Muscle layer of colon (tissue), 2 donors: ENCODE measurements at regions not wholly inside any gene's neighbourhood (a gene's known extent, or its start where the extent isn't known, plus 50 kb on each side); places are given as distances from the start of the nearest gene placed in this dataset.
"Not testable (repeated sequence)": the region's sequence is repeated elsewhere in the genome, so short reads cannot be mapped to it uniquely, and the experiment has no call there.

Experiments used
- H3K27ac ChIP-seq: one replicate; pipeline ENCODE4 v1.7.0; 2013; ENCODE audit warnings: low read depth, mild to moderate bottlenecking, low read length, moderate library complexity
- H3K27me3 ChIP-seq, 2 donors: one replicate each; pipeline ENCODE4 v1.7.0; 2013; ENCODE audit warnings: low read length in 2 of 2, mild to moderate bottlenecking in 2 of 2; ENCODE audit not compliant: insufficient read depth in 2 of 2, control insufficient read depth in 1 of 2
- H3K36me3 ChIP-seq: one replicate; pipeline ENCODE4 v1.7.0; 2013; ENCODE audit warnings: mild to moderate bottlenecking, low read length; ENCODE audit not compliant: insufficient read depth
- H3K4me1 ChIP-seq: one replicate; pipeline ENCODE4 v1.7.0; 2013; ENCODE audit warnings: mild to moderate bottlenecking, low read length; ENCODE audit not compliant: insufficient read depth
- H3K4me3 ChIP-seq, 2 donors: one replicate each; pipeline ENCODE4 v1.7.0; 2013; ENCODE audit warnings: low read length in 2 of 2, low read depth in 1 of 2, mild to moderate bottlenecking in 1 of 2, moderate library complexity in 1 of 2
- H3K9ac ChIP-seq: one replicate; pipeline ENCODE4 v1.7.0; 2013; ENCODE audit warnings: low read length
- H3K9me3 ChIP-seq: one replicate; pipeline ENCODE4 v1.7.0; 2013; ENCODE audit warnings: mild to moderate bottlenecking, low read length
- donor health status: abdominal sarcoma.
- donor health status: Adenocarcinoma of cecum.

DNA sequence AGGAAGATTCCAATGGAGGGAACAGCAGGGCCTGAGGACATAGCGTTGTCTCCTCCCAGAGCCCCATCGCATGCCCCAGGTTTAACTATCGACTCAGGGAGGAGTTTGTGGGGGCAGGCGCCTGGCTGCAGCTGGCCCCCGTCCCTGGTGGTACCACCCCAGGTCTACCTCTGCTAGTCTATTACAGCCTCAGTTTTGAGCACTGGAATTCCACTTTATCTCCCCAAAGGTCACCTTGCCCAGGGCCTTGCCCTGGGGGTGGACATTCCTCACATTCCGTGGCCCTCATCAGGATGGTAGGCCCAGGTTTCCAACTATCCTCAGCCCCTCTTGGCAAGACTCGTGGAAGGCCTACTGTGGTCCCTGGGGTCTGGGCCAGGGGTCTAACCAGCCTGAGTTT, 65.4 kb upstream of the SSBP3 start:
- Histone ChIP-seq H3K9me3 (no peaks in the 10 kb centered on the region), H3K9ac (no peak overlapping the region), H3K27ac (no peak overlapping the region), H3K4me3 (no peak overlapping the region), H3K36me3 (no peaks in the 10 kb centered on the region), H3K4me1 (peaks cover 21% of the 10 kb centered on the region), H3K27me3 (peaks cover 0 to 4% of the 10 kb centered on the region in 2 donors)

DNA sequence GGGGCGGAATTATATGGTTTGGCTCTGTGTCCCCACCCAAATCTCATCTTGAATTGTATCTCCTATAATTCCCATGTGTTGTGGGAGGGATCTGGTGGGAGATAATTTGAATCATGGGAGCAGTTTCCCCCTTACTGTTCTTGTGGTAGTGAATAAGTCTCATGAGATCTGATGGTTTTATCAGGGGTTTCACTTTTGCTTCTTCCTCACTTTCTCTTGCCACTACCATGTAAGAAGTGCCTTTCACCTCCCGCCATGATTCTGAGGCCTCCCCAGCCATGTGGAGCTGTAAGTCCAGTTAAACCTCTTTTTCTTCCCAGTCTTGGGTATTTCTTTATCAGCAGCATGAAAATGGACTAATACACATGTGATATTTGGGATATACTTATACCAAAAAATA, 63.2 kb upstream of the SSBP3 start:
- not testable (repeated sequence) for H3K9ac ChIP-seq, H3K4me3 ChIP-seq, H3K27ac ChIP-seq, H3K36me3 ChIP-seq, H3K27me3 ChIP-seq, H3K9me3 ChIP-seq
- peaks cover 17% of the 10 kb centered on the region for H3K4me1 ChIP-seq

DNA sequence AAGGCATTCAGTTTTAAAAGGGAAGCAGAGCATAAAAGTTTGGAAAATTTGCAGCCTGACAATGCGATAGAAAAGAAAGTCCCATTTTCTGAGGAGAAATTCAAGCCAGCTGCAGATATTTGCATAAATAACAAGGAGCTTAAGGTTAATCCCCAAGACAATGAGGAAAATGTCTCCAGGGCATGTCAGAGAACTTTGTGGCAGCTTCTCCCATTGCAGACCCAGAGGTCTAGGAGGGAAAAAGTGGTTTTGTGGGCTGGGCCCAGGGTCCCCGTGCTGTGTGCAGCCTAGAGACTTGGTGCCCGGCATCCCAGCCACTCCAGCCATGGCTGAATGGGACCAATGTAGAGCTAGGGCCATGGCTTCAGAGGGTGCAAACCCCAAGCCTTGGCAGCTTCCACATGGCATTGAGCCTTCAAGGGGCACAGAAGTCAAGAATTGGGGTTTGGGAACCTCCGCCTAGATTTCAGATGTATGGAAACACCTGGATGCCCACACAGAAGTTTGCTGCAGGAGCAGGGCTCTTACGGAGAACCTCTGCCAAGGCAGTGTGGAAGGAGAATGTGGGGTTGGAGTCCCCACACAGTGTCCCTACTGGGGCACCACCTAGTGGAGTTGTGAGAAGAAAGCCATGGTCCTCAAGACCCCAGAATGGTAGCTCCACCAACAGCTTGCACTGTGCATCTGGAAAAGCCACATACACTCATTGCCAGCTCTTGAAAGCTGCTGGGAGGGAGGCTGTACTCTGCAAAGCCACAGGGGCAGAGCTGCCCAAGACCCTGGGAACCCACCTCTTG, 62.3 kb upstream of the SSBP3 start:
- not testable (repeated sequence) for H3K4me3 ChIP-seq, H3K36me3 ChIP-seq, H3K27me3 ChIP-seq, H3K9ac ChIP-seq, H3K9me3 ChIP-seq, H3K27ac ChIP-seq
- H3K4me1 ChIP-seq, result peaks cover 21% of the 10 kb centered on the region

DNA sequence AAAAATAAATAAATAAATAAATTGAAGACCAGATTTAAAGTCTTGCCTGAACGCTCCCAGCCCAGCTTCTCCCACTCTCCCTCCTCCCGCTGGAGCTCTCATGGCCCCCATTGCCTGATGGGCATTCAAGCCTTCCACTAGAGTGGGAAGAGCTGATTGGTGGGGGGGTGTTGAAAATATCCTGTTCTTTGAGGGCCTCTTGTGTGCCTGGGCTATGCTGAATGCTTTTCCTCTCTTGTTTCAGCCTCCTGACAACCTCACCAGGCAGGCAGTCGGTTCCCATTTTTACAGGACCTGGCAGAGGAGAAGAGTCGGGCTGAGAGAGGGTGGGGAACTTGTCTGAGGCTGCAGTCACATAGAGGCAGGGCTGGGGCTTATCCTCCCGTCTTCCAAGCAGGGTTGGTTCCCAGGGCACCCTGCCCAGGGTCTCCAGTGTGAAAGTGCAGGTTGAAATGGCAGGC, 59.2 kb upstream of the SSBP3 start:
- H3K36me3 ChIP-seq, result no peaks in the 10 kb centered on the region

DNA sequence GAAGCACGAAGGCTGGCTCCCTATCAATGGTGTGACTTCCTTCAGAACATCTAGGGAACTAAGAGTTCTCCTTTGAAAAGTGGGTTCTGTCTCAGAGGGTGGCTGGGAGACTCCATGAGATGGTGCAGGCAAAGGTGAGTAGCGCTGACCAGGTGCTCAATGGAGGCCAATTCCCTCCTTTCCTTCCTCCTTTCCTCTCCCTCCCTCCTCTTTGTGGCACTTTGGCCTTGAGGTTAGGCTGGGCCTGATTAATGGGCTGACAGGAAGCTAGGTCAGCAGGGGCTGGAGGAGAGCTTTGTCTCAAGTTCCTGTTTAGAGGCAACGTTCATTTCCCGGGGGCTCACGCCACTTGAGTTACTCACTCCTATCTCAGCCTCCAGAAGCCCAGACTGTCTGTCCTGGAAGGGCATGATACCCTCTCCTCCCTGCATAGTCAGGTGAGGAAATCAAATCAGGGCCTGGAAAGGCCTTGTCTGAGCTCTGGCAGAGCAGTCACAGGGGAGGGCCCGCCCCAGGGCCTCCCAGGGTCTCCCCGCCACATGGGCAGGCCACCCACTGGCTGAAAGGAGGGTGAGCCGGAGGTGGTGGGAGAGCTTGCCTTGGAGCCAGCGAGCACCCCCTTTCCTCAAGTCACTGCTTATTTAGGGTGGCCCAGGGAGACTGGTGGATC, 58.4 kb upstream of the SSBP3 start:
- Histone ChIP-seq H3K27ac (peak overlapping the region; percentile 39), H3K9ac (no peak overlapping the region), H3K27me3 (no peaks in the 10 kb centered on the region), H3K4me1 (peaks cover 32% of the 10 kb centered on the region), H3K9me3 (no peaks in the 10 kb centered on the region), H3K36me3 (no peaks in the 10 kb centered on the region), H3K4me3 (peak overlapping the region in 1 of 2 donors; percentile 10)

More for the DNA sequence above, 59.2 kb upstream of the SSBP3 start:
- H3K9ac ChIP-seq, result no peak overlapping the region
- no peaks in the 10 kb centered on the region for H3K9me3 ChIP-seq
- H3K27me3 ChIP-seq, result no peaks in the 10 kb centered on the region
- H3K4me3 ChIP-seq, result peak overlapping the region in 1 of 2 donors; percentile 43
- peaks cover 32% of the 10 kb centered on the region for H3K4me1 ChIP-seq
- peak overlapping the region; percentile 39 for H3K27ac ChIP-seq

DNA sequence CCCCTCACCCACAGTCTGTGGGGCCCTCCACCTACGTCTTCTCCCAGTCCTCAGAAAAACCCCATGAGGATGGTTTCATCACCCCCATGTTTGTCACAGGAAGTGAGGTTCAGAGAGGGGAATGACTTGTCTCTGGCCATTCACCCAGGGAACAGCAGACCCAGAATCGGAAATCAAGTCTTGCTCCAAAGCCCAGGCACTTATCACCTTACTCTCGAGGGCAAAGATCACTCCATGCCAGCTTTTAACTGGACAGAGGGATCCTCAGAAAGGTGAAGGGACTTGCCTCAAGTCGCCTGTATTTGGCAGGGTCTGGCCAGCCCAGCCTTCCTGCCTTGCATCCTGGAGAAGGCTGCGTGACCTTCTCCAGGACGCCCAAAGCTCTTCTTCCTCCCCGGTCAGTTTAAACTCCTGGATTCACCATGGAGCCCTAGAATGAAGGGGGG, 57.9 kb upstream of the SSBP3 start:
- Histone ChIP-seq H3K9ac (no peak overlapping the region), H3K4me3 (no peak overlapping the region), H3K4me1 (peaks cover 32% of the 10 kb centered on the region), H3K9me3 (no peaks in the 10 kb centered on the region), H3K27ac (peak overlapping the region; percentile 39), H3K36me3 (no peaks in the 10 kb centered on the region), H3K27me3 (no peaks in the 10 kb centered on the region)

DNA sequence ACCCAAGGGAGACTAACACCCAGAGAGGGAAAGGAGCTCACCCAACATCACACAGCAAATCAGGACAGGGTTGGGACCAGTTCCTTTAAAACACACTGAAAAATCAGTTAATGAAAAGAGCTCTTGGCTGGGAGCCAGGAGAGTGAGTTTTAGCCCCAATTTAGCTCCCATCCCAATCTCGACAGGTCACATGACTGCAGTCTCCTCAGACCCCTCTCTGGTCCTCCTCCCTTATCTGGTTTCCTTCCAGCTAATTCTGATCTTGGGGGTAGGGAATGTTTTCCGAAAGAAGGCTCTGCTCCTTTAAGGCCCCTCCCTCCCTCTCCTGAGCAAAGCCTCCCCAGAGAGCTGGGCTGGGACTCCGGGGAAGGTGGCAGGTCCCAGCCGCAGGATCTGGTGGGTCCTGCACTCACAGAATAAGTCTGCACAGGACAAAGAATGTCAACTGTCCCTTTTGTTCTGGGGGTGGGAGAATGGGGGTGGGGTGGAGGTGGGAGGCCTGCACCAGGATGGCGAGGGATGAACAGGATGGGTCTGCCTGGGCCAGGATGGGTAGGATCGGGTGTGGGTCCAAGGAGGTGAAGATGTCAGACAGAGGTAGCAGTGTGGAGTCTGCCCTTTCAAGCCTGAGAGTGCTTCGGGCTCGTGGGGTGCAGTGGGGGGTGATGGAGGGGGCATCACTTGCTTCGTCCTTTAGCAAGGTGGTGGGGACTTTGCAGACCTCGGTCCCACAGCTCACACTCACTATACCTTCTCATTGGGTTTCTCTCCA, 57.3 kb upstream of the SSBP3 start:
- H3K27me3 ChIP-seq, result no peaks in the 10 kb centered on the region
- H3K9ac ChIP-seq, result no peak overlapping the region
- H3K4me3 ChIP-seq, result no peak overlapping the region
- H3K4me1 ChIP-seq, result peaks cover 32% of the 10 kb centered on the region
- H3K27ac ChIP-seq, result no peak overlapping the region
- H3K9me3 ChIP-seq, result no peaks in the 10 kb centered on the region
- H3K36me3 ChIP-seq, result no peaks in the 10 kb centered on the region

DNA sequence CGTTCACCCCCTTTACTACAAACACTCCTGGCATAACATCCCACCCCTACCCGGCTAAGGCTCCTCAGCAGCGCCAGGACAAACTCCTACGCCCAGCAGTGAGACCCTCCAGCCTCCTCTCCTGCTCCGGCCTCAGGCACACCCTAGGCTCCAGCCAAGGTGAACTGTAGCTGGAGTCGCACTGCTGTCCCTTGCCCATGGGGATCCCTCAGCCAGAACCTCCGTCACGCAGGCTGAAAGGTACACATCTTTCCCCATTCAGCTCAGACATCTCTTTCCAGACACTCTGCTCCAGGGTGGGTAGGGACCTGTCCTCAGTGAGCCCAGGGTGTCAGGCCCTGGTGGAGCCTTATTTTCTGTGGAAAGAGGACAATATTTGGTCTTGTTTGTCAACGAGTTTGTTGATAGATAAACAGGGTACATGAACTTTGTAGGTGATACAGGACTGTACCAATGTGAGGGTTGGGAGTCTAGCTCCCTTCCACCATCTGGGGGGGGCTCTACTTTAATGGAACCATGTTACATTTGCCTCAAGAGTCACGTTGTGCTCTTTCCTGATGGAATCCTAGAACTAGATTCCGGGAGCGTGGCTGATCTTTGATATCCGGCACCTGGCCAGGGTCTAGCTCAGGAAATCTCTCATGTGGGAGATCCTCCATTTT, 56.5 kb upstream of the SSBP3 start:
- no peak overlapping the region for H3K4me3 ChIP-seq
- no peak overlapping the region for H3K27ac ChIP-seq
- no peak overlapping the region for H3K9ac ChIP-seq
- H3K27me3 ChIP-seq, result no peaks in the 10 kb centered on the region
- H3K4me1 ChIP-seq, result peaks cover 32% of the 10 kb centered on the region
- H3K9me3 ChIP-seq, result no peaks in the 10 kb centered on the region
- H3K36me3 ChIP-seq, result no peaks in the 10 kb centered on the region

DNA sequence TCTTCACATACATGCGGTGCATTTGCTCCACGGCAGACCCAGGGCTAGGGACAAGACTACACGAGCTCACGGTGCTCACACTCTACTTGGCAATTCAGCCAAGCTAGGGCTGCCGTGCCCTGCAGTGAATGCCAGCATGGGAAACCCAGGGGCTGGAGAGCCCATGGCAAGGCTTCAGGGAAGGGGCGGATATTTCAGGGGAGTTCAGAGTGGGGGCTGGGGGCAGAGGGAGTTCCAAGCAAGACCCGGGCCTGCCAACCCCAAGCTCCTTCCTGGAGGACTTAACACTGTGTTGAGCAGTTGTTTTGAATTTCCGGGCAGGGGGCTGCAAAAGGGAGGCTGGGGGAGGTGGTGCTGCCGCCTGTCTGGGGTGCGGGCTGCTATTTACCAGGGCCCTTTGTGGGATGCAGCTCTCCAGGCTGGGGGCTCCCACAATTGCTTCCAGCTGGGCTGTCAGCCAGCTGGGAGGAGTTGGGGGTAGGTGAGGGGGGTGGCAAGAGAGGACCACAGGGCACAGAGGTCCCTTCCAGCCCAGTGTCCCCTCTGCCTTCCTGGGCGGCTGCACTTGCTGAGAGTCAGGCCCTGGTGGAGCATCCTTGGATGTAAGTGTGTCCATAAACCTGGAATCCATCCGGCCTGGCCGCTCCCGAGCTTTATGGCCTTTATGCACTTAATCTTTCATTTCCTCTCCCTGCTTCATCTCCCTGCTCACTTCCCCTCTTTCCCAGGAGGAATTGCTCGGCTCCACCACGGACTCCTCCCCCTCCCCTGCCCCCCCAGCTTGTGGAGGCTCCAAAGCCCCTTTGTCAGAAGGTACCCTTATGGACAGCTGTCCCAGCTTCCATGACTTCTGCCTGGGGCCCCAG, 55.8 kb upstream of the SSBP3 start:
- peaks cover 32% of the 10 kb centered on the region for H3K4me1 ChIP-seq
- H3K36me3 ChIP-seq, result no peaks in the 10 kb centered on the region
- no peak overlapping the region for H3K9ac ChIP-seq
- no peaks in the 10 kb centered on the region for H3K27me3 ChIP-seq
- no peak overlapping the region for H3K4me3 ChIP-seq
- H3K9me3 ChIP-seq, result no peaks in the 10 kb centered on the region
- H3K27ac ChIP-seq, result no peak overlapping the region

DNA sequence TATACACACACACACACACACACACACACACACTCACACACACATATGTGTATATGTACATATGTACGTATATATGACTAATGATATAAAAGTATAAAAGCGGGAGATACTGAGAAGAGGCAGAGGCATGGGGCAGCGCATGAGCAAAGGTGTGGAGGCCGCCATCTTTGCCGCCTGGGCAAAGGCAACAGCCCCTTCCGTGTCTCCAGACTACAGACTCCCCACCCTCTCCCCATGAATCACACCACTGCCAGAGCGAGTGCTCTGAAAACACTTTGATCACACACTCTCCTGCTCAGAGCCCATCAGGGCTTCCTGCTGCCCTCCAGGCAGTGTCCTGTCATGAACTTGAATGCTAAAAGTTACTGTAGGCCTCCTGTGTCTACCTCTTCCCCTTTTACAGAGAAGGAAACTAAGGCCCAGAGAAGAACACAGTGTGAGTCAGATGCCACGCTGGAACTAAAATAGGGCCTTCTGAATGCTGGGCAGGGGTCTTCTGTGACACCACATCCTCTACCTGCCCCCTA, 54.7 kb upstream of the SSBP3 start:
- no peak overlapping the region for H3K9ac ChIP-seq
- H3K36me3 ChIP-seq, result no peaks in the 10 kb centered on the region
- no peak overlapping the region for H3K4me3 ChIP-seq
- no peak overlapping the region for H3K27ac ChIP-seq
- no peaks in the 10 kb centered on the region for H3K27me3 ChIP-seq
- peaks cover 32% of the 10 kb centered on the region for H3K4me1 ChIP-seq
- no peaks in the 10 kb centered on the region for H3K9me3 ChIP-seq
